Body of pancreas (tissue), 4 donors: ENCODE measurements at regions not wholly inside any gene's neighbourhood (a gene's known extent, or its start where the extent isn't known, plus 50 kb on each side); places are given as distances from the start of the nearest gene placed in this dataset.

Experiments used
- ATAC-seq: fragments of 150-250 bp; one replicate; pipeline ENCODE4 v1.9.1; 2016
- DNase-seq, 4 donors: peaks; one replicate each; pipeline ENCODE4 v3.0.0-alpha.2; 2019
- H3K27ac ChIP-seq, 4 donors: fragments of 200-600 bp; sonication (generic); 1 replicate in 3 of 4; 2 replicates in 1 of 4; pipeline versions ENCODE4 v1.5.1 to v1.6.1; 2016 to 2019; ENCODE audit warnings: mild to moderate bottlenecking in 1 of 4, mixed read lengths in 1 of 4, moderate library complexity in 1 of 4
- H3K27me3 ChIP-seq, 2 donors: fragments of 200-600 bp; sonication (generic); one replicate each; pipeline ENCODE4 v1.6.0; 2016; ENCODE audit warnings: mild to moderate bottlenecking in 1 of 2
- H3K36me3 ChIP-seq, 2 donors: fragments of 200-600 bp; sonication (generic); replicated peaks in 1 of 2; 2 replicates each; pipeline ENCODE4 v1.5.1; 2016; ENCODE audit warnings: low read depth in 2 of 2; ENCODE audit not compliant: insufficient read depth in 1 of 2
- H3K4me1 ChIP-seq: fragments of 200-600 bp; sonication (generic); one replicate; pipeline ENCODE4 v1.6.0; 2016
- H3K4me3 ChIP-seq, 2 donors: fragments of 200-600 bp; sonication (generic); 1 replicate in 1 of 2; 2 replicates in 1 of 2; pipeline ENCODE4 v1.5.1; 2016 to 2019
- H3K9me3 ChIP-seq, 3 donors: fragments of 200-600 bp; sonication (generic); 1 replicate in 2 of 3; 2 replicates in 1 of 3; pipeline ENCODE4 v1.5.1; 2016
- CTCF ChIP-seq, 7 experiments: fragments of 450-650 bp in 4 of 7; fragments of 200-600 bp in 3 of 7; sonication (generic) in 3 of 7; IDR thresholded peaks; one replicate each; pipeline ENCODE4 v1.5.1; 2016 to 2019; ENCODE audit warnings: antibody characterized with exemption in 7 of 7
- POLR2A ChIP-seq, 3 donors: fragments of 450-650 bp; IDR thresholded peaks; one replicate each; pipeline ENCODE4 v1.6.1; 2016; ENCODE audit warnings: antibody characterized with exemption in 3 of 3, mild to moderate bottlenecking in 2 of 3
- WGBS, 2 donors: methylation state at CpG; one replicate each; pipeline ENCODE4 v1.1.5; 2017; 5-methylcytosine and 5-hydroxymethylcytosine counted together
- intact Hi-C: fragments of 100-400 bp; cut with DNase I; formaldehyde crosslinking; loops from one replicate; pipeline ENCODE4 v1.15.1; 2023

GRCh38 chr3:67901681-67902080 is 247.3 kb upstream of the SUCLG2 start:
- TF ChIP-seq CTCF (IDR thresholded peaks at IDR 0.05) (no peak), POLR2A (IDR thresholded peaks at IDR 0.05) (no peak)
- 81 to 85% methylated on average over 1 of the region's 1 CpG for WGBS, 2 donors
- H3K36me3 ChIP-seq = no peaks in the 10 kb centered on the region

GRCh38 chr3:67898916-67899315 is 244.5 kb upstream of the SUCLG2 start:
- no peaks in the 10 kb centered on the region for H3K27me3 ChIP-seq
- DNase-seq (no peak), ATAC-seq (no peak)
- WGBS, 2 donors = 68 to 78% methylated on average over 1 of the region's 1 CpG
- no peak overlapping the region for H3K4me3 ChIP-seq
- no peaks in the 10 kb centered on the region for H3K9me3 ChIP-seq
- TF ChIP-seq POLR2A (IDR thresholded peaks at IDR 0.05) = no peak
- TF ChIP-seq CTCF (IDR thresholded peaks at IDR 0.05) = no peak
- H3K27ac ChIP-seq = no peak overlapping the region
- no peaks in the 10 kb centered on the region for H3K4me1 ChIP-seq
- H3K36me3 ChIP-seq = no peaks in the 10 kb centered on the region
- intact Hi-C loops = no loop called here

More at GRCh38 chr3:67901681-67902080, 247.3 kb upstream of the SUCLG2 start:
- no peak for DNase-seq
- no peak overlapping the region for H3K27ac ChIP-seq
- ATAC-seq = no peak
- no peaks in the 10 kb centered on the region for H3K4me1 ChIP-seq
- no peaks in the 10 kb centered on the region for H3K9me3 ChIP-seq
- intact Hi-C loops = no loop called here
- no peaks in the 10 kb centered on the region for H3K27me3 ChIP-seq
- H3K4me3 ChIP-seq = no peak overlapping the region

GRCh38 chr3:67897351-67898336 is 243.2 kb upstream of the SUCLG2 start:
- WGBS, 2 donors = 77 to 78% methylated on average over 15 of the region's 15 CpGs
- TF ChIP-seq CTCF (IDR thresholded peaks at IDR 0.05) = no peak
- no peak for TF ChIP-seq POLR2A (IDR thresholded peaks at IDR 0.05)
- Histone ChIP-seq H3K27ac (no peak overlapping the region), H3K9me3 (no peaks in the 10 kb centered on the region), H3K36me3 (no peaks in the 10 kb centered on the region), H3K27me3 (no peaks in the 10 kb centered on the region), H3K4me3 (no peak overlapping the region), H3K4me1 (no peaks in the 10 kb centered on the region)
- no peak for DNase-seq
- ATAC-seq = no peak
- intact Hi-C loops = no loop called here

- TF ChIP-seq POLR2A (IDR thresholded peaks at IDR 0.05) (no peak), CTCF (IDR thresholded peaks at IDR 0.05) (no peak)
- ATAC-seq (peak; percentile 42), DNase-seq (no peak)
- no peaks in the 10 kb centered on the region for H3K27me3 ChIP-seq
- H3K27ac ChIP-seq = no peak overlapping the region
- intact Hi-C loops = no loop called here
- H3K9me3 ChIP-seq = no peaks in the 10 kb centered on the region
- H3K36me3 ChIP-seq = no peaks in the 10 kb centered on the region
- no peaks in the 10 kb centered on the region for H3K4me1 ChIP-seq
- no peak overlapping the region for H3K4me3 ChIP-seq
- 13 to 29% methylated on average over 1 of the region's 1 CpG for WGBS, 2 donors
Observed at GRCh38 chr3:67896130-67896529, 241.7 kb upstream of the SUCLG2 start.
